ENCODE measurements at regions not wholly inside any gene's neighbourhood (a gene's known extent, or its start where the extent isn't known, plus 50 kb on each side); places are given as distances from the start of the nearest gene placed in this dataset.
A peak's percentile ranks its signal among the peaks of the same experiment; 100 is the strongest.

DNA sequence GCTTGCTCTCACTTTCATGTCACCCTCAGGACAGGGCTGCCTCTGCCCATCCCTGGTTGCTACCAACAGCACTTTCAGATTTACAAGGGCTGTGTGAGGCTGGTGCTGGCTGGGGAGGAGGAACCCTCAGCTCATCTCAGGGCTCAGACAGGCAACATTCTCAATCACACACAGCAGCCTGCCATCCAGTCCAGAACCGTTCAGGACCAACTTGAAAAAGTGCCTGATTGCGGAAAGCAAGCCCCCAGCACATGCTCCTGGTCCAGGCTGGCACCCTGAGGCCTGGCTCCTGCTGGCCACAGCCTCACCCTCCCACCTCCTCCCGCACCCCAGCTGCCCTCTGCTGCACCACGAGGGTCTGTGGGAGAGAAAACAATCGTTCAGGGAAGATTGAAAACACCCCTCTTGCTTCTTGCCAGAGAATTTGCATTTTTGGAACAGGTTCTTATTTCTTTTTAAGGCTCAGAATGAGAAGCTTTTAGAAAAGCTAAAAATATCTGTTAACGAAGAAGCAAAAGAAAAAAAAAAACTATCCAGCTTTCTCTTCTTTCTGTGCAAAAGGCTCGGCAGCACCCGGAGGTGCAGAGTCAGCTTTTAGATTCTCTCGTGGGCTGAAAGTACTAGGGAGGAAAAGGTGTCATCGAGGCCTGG is 403.8 kb upstream of the ID2 start:
- Histone ChIP-seq H3K27ac (ENCODE audit: low read length) (no peak overlapping the region), H3K36me3 (ENCODE audit: control insufficient read depth, insufficient read depth, low read length) (no peaks in the 10 kb centered on the region), H3K4me1 (ENCODE audit: control insufficient read depth, insufficient read depth, low read length) (peaks cover 4% of the 10 kb centered on the region), H3K27me3 (ENCODE audit: control insufficient read depth, insufficient read depth, low read length) (no peaks in the 10 kb centered on the region), H3K9me3 (ENCODE audit: control insufficient read depth, low read depth, low read length) (no peaks in the 10 kb centered on the region), H3K4me3 (ENCODE audit: low read length) (no peak overlapping the region)
- WGBS (ENCODE audit: insufficient coverage, low lambda C conversion rate), result 83% methylated on average over 2 of the region's 10 CpGs
- no peak for DNase-seq

- no CpG with 5 or more reads among the region's 10 CpGs for WGBS (ENCODE audit: insufficient coverage, low lambda C conversion rate)
- H3K27me3 ChIP-seq (ENCODE audit: control insufficient read depth, insufficient read depth, low read length), result no peaks in the 10 kb centered on the region
These were observed 403.0 kb upstream of the ID2 start for GRCh38 chr2:8278709-8279354.

GRCh38 chr2:8279506-8279905 is 402.4 kb upstream of the ID2 start:
- Histone ChIP-seq H3K36me3 (ENCODE audit: control insufficient read depth, insufficient read depth, low read length) (no peaks in the 10 kb centered on the region), H3K4me3 (ENCODE audit: low read length) (no peak overlapping the region), H3K4me1 (ENCODE audit: control insufficient read depth, insufficient read depth, low read length) (peaks cover 4% of the 10 kb centered on the region), H3K9me3 (ENCODE audit: control insufficient read depth, low read depth, low read length) (no peaks in the 10 kb centered on the region), H3K27ac (ENCODE audit: low read length) (no peak overlapping the region), H3K27me3 (ENCODE audit: control insufficient read depth, insufficient read depth, low read length) (no peaks in the 10 kb centered on the region)
- no peak for DNase-seq
- 100% methylated on average over 3 of the region's 9 CpGs for WGBS (ENCODE audit: insufficient coverage, low lambda C conversion rate)

More at GRCh38 chr2:8278709-8279354, 403.0 kb upstream of the ID2 start:
- H3K9me3 ChIP-seq (ENCODE audit: control insufficient read depth, low read depth, low read length), result no peaks in the 10 kb centered on the region
- H3K4me3 ChIP-seq (ENCODE audit: low read length), result no peak overlapping the region
- no peak overlapping the region for H3K27ac ChIP-seq (ENCODE audit: low read length)
- no peaks in the 10 kb centered on the region for H3K36me3 ChIP-seq (ENCODE audit: control insufficient read depth, insufficient read depth, low read length)
- no peak for DNase-seq
- peaks cover 4% of the 10 kb centered on the region for H3K4me1 ChIP-seq (ENCODE audit: control insufficient read depth, insufficient read depth, low read length)

GRCh38 chr2:8281234-8281633 is 400.6 kb upstream of the ID2 start:
- peak overlapping the region; percentile 24 for H3K27ac ChIP-seq (ENCODE audit: low read length)

GRCh38 chr2:8281950-8282857 is 399.7 kb upstream of the ID2 start:
- Histone ChIP-seq H3K27me3 (ENCODE audit: control insufficient read depth, insufficient read depth, low read length) (no peaks in the 10 kb centered on the region), H3K36me3 (ENCODE audit: control insufficient read depth, insufficient read depth, low read length) (no peaks in the 10 kb centered on the region), H3K27ac (ENCODE audit: low read length) (peak overlapping the region; percentile 24), H3K4me1 (ENCODE audit: control insufficient read depth, insufficient read depth, low read length) (peaks cover 4% of the 10 kb centered on the region), H3K9me3 (ENCODE audit: control insufficient read depth, low read depth, low read length) (no peaks in the 10 kb centered on the region), H3K4me3 (ENCODE audit: low read length) (no peak overlapping the region)
- peak; percentile 54 to 73 for DNase-seq
- 0% methylated on average over 1 of the region's 25 CpGs for WGBS (ENCODE audit: insufficient coverage, low lambda C conversion rate)

More at GRCh38 chr2:8281234-8281633, 400.6 kb upstream of the ID2 start:
- Histone ChIP-seq H3K4me1 (ENCODE audit: control insufficient read depth, insufficient read depth, low read length) (peaks cover 4% of the 10 kb centered on the region), H3K36me3 (ENCODE audit: control insufficient read depth, insufficient read depth, low read length) (no peaks in the 10 kb centered on the region), H3K27me3 (ENCODE audit: control insufficient read depth, insufficient read depth, low read length) (no peaks in the 10 kb centered on the region), H3K9me3 (ENCODE audit: control insufficient read depth, low read depth, low read length) (no peaks in the 10 kb centered on the region), H3K4me3 (ENCODE audit: low read length) (no peak overlapping the region)
- DNase-seq, result no peak
- 20% methylated on average over 1 of the region's 4 CpGs for WGBS (ENCODE audit: insufficient coverage, low lambda C conversion rate)

DNA sequence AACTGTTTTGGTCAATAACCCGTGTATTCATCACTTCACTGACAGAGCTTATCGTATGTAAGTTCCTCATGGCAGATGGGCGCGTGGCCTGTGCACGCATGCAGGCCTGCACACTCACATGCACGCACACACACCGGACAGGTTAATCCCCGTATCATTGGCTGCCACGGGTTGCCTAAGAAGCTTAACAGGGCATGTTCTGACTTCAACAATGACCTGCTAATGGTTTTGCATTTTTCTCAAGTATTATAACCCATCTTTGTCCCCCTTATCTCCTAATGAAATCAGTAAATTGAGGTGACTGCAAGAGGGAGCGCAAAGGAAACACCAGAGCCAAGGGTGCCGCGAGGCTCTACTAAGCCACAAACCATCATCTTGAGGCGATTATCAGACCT is 399.0 kb upstream of the ID2 start:
- no peak for DNase-seq
- 93% methylated on average over 4 of the region's 13 CpGs for WGBS (ENCODE audit: insufficient coverage, low lambda C conversion rate)

GRCh38 chr2:8285081-8285480 is 396.8 kb upstream of the ID2 start:
- Histone ChIP-seq H3K4me3 (ENCODE audit: low read length) (no peak overlapping the region), H3K4me1 (ENCODE audit: control insufficient read depth, insufficient read depth, low read length) (peaks cover 4% of the 10 kb centered on the region), H3K27ac (ENCODE audit: low read length) (no peak overlapping the region), H3K36me3 (ENCODE audit: control insufficient read depth, insufficient read depth, low read length) (no peaks in the 10 kb centered on the region), H3K27me3 (ENCODE audit: control insufficient read depth, insufficient read depth, low read length) (no peaks in the 10 kb centered on the region), H3K9me3 (ENCODE audit: control insufficient read depth, low read depth, low read length) (no peaks in the 10 kb centered on the region)
- peak in 1 of 2 donors; percentile 36 for DNase-seq
- WGBS (ENCODE audit: insufficient coverage, low lambda C conversion rate), result no CpG with 5 or more reads among the region's 3 CpGs

More for the DNA sequence above, 399.0 kb upstream of the ID2 start:
- no peaks in the 10 kb centered on the region for H3K36me3 ChIP-seq (ENCODE audit: control insufficient read depth, insufficient read depth, low read length)
- no peak overlapping the region for H3K27ac ChIP-seq (ENCODE audit: low read length)
- no peaks in the 10 kb centered on the region for H3K9me3 ChIP-seq (ENCODE audit: control insufficient read depth, low read depth, low read length)
- H3K4me1 ChIP-seq (ENCODE audit: control insufficient read depth, insufficient read depth, low read length), result peaks cover 4% of the 10 kb centered on the region
- no peak overlapping the region for H3K4me3 ChIP-seq (ENCODE audit: low read length)
- no peaks in the 10 kb centered on the region for H3K27me3 ChIP-seq (ENCODE audit: control insufficient read depth, insufficient read depth, low read length)

DNA sequence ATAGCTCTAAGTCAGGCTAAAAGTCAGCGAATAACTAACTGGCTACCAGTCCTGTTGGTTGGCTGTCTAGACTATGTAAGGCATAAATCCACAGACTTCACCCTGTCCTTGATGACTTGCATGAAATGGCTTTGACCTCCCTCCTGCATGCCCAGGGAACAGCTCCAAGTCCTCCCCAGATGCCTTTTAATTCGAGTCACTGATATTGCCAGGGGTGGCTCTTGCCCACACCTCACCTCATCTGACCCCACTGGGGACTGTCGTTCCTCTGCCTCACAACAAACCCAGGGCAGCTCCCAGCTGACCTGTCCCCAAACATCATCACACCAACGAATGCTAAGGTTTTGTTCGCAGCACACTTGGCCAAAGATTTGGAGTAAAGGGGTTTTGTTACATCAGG is 396.0 kb upstream of the ID2 start:
- peaks cover 4% of the 10 kb centered on the region for H3K4me1 ChIP-seq (ENCODE audit: control insufficient read depth, insufficient read depth, low read length)
- H3K4me3 ChIP-seq (ENCODE audit: low read length), result no peak overlapping the region
- no peaks in the 10 kb centered on the region for H3K27me3 ChIP-seq (ENCODE audit: control insufficient read depth, insufficient read depth, low read length)
- no peaks in the 10 kb centered on the region for H3K9me3 ChIP-seq (ENCODE audit: control insufficient read depth, low read depth, low read length)
- no peaks in the 10 kb centered on the region for H3K36me3 ChIP-seq (ENCODE audit: control insufficient read depth, insufficient read depth, low read length)
- WGBS (ENCODE audit: insufficient coverage, low lambda C conversion rate), result 100% methylated on average over 1 of the region's 5 CpGs
- no peak for DNase-seq
- H3K27ac ChIP-seq (ENCODE audit: low read length), result no peak overlapping the region

DNA sequence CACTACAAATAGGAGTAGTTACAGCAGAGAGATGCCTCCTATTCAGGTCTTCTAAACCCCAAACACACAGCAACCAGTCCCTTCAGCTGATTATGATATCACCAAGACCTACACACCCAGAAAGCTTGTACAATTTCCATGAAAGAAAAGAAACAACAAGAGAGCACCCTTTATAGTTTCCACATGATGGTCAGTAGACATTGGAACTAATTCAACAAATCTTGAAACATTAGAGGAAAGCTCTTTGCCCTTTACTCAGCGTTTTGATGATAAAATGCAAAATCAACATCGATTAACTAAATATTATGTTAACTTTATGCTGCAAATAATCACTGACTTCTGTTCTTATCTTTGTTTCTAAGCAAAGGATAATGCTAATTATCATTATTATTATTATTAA is 393.6 kb upstream of the ID2 start:
- no CpG with 5 or more reads among the region's 2 CpGs for WGBS (ENCODE audit: insufficient coverage, low lambda C conversion rate)
- H3K27me3 ChIP-seq (ENCODE audit: control insufficient read depth, insufficient read depth, low read length), result no peaks in the 10 kb centered on the region

GRCh38 chr2:8289111-8289510 is 392.7 kb upstream of the ID2 start:
- H3K27me3 ChIP-seq (ENCODE audit: control insufficient read depth, insufficient read depth, low read length), result no peaks in the 10 kb centered on the region
- H3K4me1 ChIP-seq (ENCODE audit: control insufficient read depth, insufficient read depth, low read length), result no peaks in the 10 kb centered on the region
- no CpG with 5 or more reads among the region's 4 CpGs for WGBS (ENCODE audit: insufficient coverage, low lambda C conversion rate)
- no peak for DNase-seq
- no peaks in the 10 kb centered on the region for H3K9me3 ChIP-seq (ENCODE audit: control insufficient read depth, low read depth, low read length)
- no peak overlapping the region for H3K4me3 ChIP-seq (ENCODE audit: low read length)
- H3K27ac ChIP-seq (ENCODE audit: low read length), result no peak overlapping the region
- H3K36me3 ChIP-seq (ENCODE audit: control insufficient read depth, insufficient read depth, low read length), result no peaks in the 10 kb centered on the region

More for the DNA sequence above, 393.6 kb upstream of the ID2 start:
- DNase-seq, result peak; percentile 12 to 45
- H3K4me3 ChIP-seq (ENCODE audit: low read length), result no peak overlapping the region
- no peak overlapping the region for H3K27ac ChIP-seq (ENCODE audit: low read length)
- H3K9me3 ChIP-seq (ENCODE audit: control insufficient read depth, low read depth, low read length), result no peaks in the 10 kb centered on the region
- no peaks in the 10 kb centered on the region for H3K4me1 ChIP-seq (ENCODE audit: control insufficient read depth, insufficient read depth, low read length)
- no peaks in the 10 kb centered on the region for H3K36me3 ChIP-seq (ENCODE audit: control insufficient read depth, insufficient read depth, low read length)
